Body of pancreas (tissue), 4 donors: ENCODE measurements at regions not wholly inside any gene's neighbourhood (a gene's known extent, or its start where the extent isn't known, plus 50 kb on each side); places are given as distances from the start of the nearest gene placed in this dataset.

ENCODE experiments used
- ATAC-seq: fragments of 150-250 bp; one replicate; pipeline ENCODE4 v1.9.1; 2016
- DNase-seq, 4 donors: peaks; one replicate each; pipeline ENCODE4 v3.0.0-alpha.2; 2019
- H3K27ac ChIP-seq, 4 donors: fragments of 200-600 bp; sonication (generic); 1 replicate in 3 of 4; 2 replicates in 1 of 4; pipeline versions ENCODE4 v1.5.1 to v1.6.1; 2016 to 2019; ENCODE audit warnings: mild to moderate bottlenecking in 1 of 4, mixed read lengths in 1 of 4, moderate library complexity in 1 of 4
- H3K27me3 ChIP-seq, 2 donors: fragments of 200-600 bp; sonication (generic); one replicate each; pipeline ENCODE4 v1.6.0; 2016; ENCODE audit warnings: mild to moderate bottlenecking in 1 of 2
- H3K36me3 ChIP-seq, 2 donors: fragments of 200-600 bp; sonication (generic); replicated peaks in 1 of 2; 2 replicates each; pipeline ENCODE4 v1.5.1; 2016; ENCODE audit warnings: low read depth in 2 of 2; ENCODE audit not compliant: insufficient read depth in 1 of 2
- H3K4me1 ChIP-seq: fragments of 200-600 bp; sonication (generic); one replicate; pipeline ENCODE4 v1.6.0; 2016
- H3K4me3 ChIP-seq, 2 donors: fragments of 200-600 bp; sonication (generic); 1 replicate in 1 of 2; 2 replicates in 1 of 2; pipeline ENCODE4 v1.5.1; 2016 to 2019
- H3K9me3 ChIP-seq, 3 donors: fragments of 200-600 bp; sonication (generic); 1 replicate in 2 of 3; 2 replicates in 1 of 3; pipeline ENCODE4 v1.5.1; 2016
- CTCF ChIP-seq, 7 experiments: fragments of 450-650 bp in 4 of 7; fragments of 200-600 bp in 3 of 7; sonication (generic) in 3 of 7; IDR thresholded peaks; one replicate each; pipeline ENCODE4 v1.5.1; 2016 to 2019; ENCODE audit warnings: antibody characterized with exemption in 7 of 7
- POLR2A ChIP-seq, 3 donors: fragments of 450-650 bp; IDR thresholded peaks; one replicate each; pipeline ENCODE4 v1.6.1; 2016; ENCODE audit warnings: antibody characterized with exemption in 3 of 3, mild to moderate bottlenecking in 2 of 3
- whole genome bisulfite sequencing, 2 donors: methylation state at CpG; one replicate each; pipeline ENCODE4 v1.1.5; 2017; 5-methylcytosine and 5-hydroxymethylcytosine counted together
- intact Hi-C: fragments of 100-400 bp; cut with DNase I; formaldehyde crosslinking; loops from one replicate; pipeline ENCODE4 v1.15.1; 2023

DNA sequence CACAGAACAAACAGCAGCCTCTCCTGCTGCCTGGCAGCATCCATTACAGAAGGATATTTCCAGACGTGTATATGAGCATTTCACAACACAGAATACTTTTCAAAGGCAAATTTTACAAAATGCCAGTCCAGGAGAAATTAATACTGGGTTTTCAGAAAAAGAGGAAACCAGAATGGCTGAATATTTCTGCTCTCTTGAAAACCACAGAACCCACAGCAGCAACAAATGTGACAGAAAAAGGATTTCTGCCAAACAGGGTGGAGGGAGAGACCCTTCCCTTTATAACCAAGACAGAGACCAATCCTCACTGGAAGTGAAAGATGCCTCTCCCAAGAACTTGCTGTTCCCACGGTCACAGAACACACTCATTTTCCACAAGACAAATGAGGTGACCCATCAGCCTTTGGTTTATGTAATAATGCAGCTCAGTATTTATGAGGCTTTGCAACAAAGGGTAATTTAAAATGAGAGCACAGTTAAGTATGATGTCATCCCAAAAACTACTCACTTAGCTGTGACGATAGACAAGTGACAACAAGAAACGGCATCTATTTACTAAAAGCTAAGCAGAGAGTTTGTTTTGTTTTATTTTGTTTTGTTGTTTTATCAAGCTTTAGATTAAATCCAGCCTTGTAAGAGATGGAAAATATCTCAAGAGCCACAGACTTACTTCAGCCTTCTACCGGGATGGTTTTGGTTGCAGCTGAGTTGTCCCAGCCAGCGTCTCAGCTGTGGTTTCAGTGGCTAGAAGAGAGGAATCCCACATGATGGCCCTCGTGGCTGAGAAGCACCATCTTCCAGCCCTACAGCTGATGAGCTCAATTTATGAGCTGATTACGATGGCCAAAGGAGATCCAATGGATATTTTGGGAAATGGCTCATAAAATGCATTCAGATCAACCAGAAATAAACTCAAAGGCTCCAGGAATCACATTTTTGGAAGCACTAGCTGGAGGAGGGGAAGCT, 249.3 kb upstream of the AGAP1 start:
- TF ChIP-seq POLR2A (IDR thresholded peaks at IDR 0.05) (no peak), CTCF (IDR thresholded peaks at IDR 0.05) (no peak)
- 46 to 54% methylated on average over 8 of the region's 8 CpGs for WGBS, 2 donors
- H3K27ac ChIP-seq = no peak overlapping the region
- H3K36me3 ChIP-seq = no peaks in the 10 kb centered on the region
- H3K4me3 ChIP-seq = no peak overlapping the region
- intact Hi-C loops = no loop called here
- no peaks in the 10 kb centered on the region for H3K9me3 ChIP-seq
- no peaks in the 10 kb centered on the region for H3K27me3 ChIP-seq
- no peaks in the 10 kb centered on the region for H3K4me1 ChIP-seq
- DNase-seq = no peak
- ATAC-seq = no peak

GRCh38 chr2:235247001-235247400, 246.8 kb upstream of the AGAP1 start:
- H3K27ac ChIP-seq = no peak overlapping the region
- H3K4me3 ChIP-seq = no peak overlapping the region
- WGBS, 2 donors = 79 to 81% methylated on average over 1 of the region's 1 CpG
- H3K36me3 ChIP-seq = no peaks in the 10 kb centered on the region
- no peak for DNase-seq
- no peak for TF ChIP-seq POLR2A (IDR thresholded peaks at IDR 0.05)
- intact Hi-C loops = no loop called here
- no peak for ATAC-seq
- no peaks in the 10 kb centered on the region for H3K4me1 ChIP-seq
- no peaks in the 10 kb centered on the region for H3K27me3 ChIP-seq
- no peaks in the 10 kb centered on the region for H3K9me3 ChIP-seq

DNA sequence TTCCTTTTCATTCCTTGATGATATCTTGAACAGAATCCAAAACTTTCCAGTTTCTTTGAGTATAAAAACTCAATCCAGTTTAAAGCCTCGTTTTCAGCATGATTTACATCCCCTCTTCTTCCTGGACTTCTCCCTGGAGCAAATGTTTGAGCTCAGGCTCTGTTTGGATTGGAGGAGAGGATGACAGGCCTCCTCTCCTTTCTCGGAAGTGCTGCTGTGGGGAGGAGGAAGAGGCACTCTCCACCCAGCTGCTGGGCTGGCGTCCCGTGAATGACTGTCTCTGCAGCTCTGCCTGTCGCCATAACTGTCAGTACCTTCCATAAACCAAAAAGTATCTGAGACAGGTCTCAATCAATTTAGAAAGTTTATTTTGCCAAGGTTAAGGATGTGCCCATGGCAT, 238.2 kb upstream of the AGAP1 start:
- DNase-seq = no peak
- intact Hi-C loops = no loop called here
- Histone ChIP-seq H3K4me1 (no peaks in the 10 kb centered on the region), H3K27ac (no peak overlapping the region), H3K27me3 (no peaks in the 10 kb centered on the region), H3K36me3 (no peaks in the 10 kb centered on the region), H3K9me3 (no peaks in the 10 kb centered on the region), H3K4me3 (no peak overlapping the region)
- WGBS, 2 donors = 38 to 46% methylated on average over 5 of the region's 5 CpGs
- no peak for ATAC-seq
- no peak for TF ChIP-seq POLR2A (IDR thresholded peaks at IDR 0.05)
- no peak for TF ChIP-seq CTCF (IDR thresholded peaks at IDR 0.05)

DNA sequence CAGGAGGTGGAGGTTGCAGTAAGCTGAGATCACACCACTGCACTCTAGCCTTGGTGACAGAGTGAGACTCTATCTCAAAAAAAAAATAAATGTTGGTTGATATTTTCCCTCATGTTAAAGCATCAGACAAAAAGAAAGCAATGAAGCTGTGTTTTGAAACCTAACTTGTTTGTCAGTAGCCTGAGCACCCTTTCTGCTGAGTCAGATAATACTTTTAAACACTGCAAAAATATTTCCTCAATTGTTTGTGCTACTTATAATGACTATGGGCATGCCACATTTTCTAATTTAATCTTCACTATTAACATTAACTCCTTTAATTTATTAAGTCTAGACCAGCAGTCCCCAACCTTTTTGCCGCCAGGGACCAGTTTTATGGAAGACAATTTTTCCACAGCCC, 236.3 kb upstream of the AGAP1 start:
- TF ChIP-seq POLR2A (IDR thresholded peaks at IDR 0.05) (no peak), CTCF (IDR thresholded peaks at IDR 0.05) (no peak)
- DNase-seq (no peak), ATAC-seq (no peak)
- Histone ChIP-seq H3K27ac (no peak overlapping the region), H3K4me3 (no peak overlapping the region), H3K4me1 (no peaks in the 10 kb centered on the region), H3K36me3 (no peaks in the 10 kb centered on the region), H3K9me3 (no peaks in the 10 kb centered on the region), H3K27me3 (no peaks in the 10 kb centered on the region)
- 90 to 100% methylated on average over 1 of the region's 1 CpG for WGBS, 2 donors
- intact Hi-C loops = no loop called here

- Histone ChIP-seq H3K9me3 (no peaks in the 10 kb centered on the region), H3K36me3 (no peaks in the 10 kb centered on the region), H3K4me3 (no peak overlapping the region), H3K27ac (no peak overlapping the region), H3K27me3 (no peaks in the 10 kb centered on the region), H3K4me1 (no peaks in the 10 kb centered on the region)
- TF ChIP-seq CTCF (IDR thresholded peaks at IDR 0.05) = no peak
- TF ChIP-seq POLR2A (IDR thresholded peaks at IDR 0.05) = no peak
- intact Hi-C loops = no loop called here
- no peak for ATAC-seq
- WGBS, 2 donors = 55 to 76% methylated on average over 4 of the region's 4 CpGs
- DNase-seq = no peak
Observed at GRCh38 chr2:235262750-235263149, 231.1 kb upstream of the AGAP1 start.
